Panc1 (cell line): ENCODE measurements at regions not wholly inside any gene's neighbourhood (a gene's known extent, or its start where the extent isn't known, plus 50 kb on each side); places are given as distances from the start of the nearest gene placed in this dataset.

Experiments used
- ATAC-seq: fragments of 200-7000 bp; cut with Tn5 transposase; 2 replicates; pipeline ENCODE4 v1.9.1; 2020; ENCODE audit warnings: mild to moderate bottlenecking, moderate library complexity
- BruUV-seq: library from RNA; stranded (reverse); fragments of 400-500 nt; replicated peaks from 2 replicates; lab custom pipeline; 2021; lab: Mats Ljungman, UMichigan
- CTCF ChIA-PET: fragments of 300-600 bp; sonication (Branson Sonifier 250); formaldehyde crosslinking; loops from one replicate; lab custom pipeline; 2022; ENCODE audit warnings: antibody characterized with exemption; lab: Charles Lee
- POLR2A ChIA-PET: fragments of 300-600 bp; sonication (Branson Sonifier 250); formaldehyde crosslinking; loops from one replicate; lab custom pipeline; 2022; ENCODE audit warnings: antibody characterized with exemption; lab: Charles Lee
- DNase-seq: peaks from one replicate; pipeline ENCODE4 v3.0.0-alpha.2; 2010; ENCODE audit warnings: low read depth, low spot score
- H3K27ac ChIP-seq: 2 replicates; pipeline ENCODE4 v1.5.1; 2011; ENCODE audit warnings: mild to moderate bottlenecking, low read length, inconsistent platforms
- H3K27me3 ChIP-seq: fragments of 200-500 bp; sonication (Bioruptor generic); 2 replicates; pipeline ENCODE4 v1.6.0; 2014; ENCODE audit warnings: low read length, inconsistent platforms; ENCODE audit not compliant: control insufficient read depth, insufficient read depth
- H3K36me3 ChIP-seq: fragments of 200-500 bp; sonication (Bioruptor generic); 2 replicates; pipeline ENCODE4 v1.5.1; 2014; ENCODE audit warnings: inconsistent platforms, mild to moderate bottlenecking, low read length, moderate library complexity; ENCODE audit not compliant: control insufficient read depth, insufficient read depth
- H3K4me1 ChIP-seq: 2 replicates; pipeline ENCODE4 v1.5.1; 2011; ENCODE audit warnings: inconsistent platforms, mild to moderate bottlenecking, low read length, moderate library complexity; ENCODE audit not compliant: control insufficient read depth, insufficient read depth
- H3K4me3 ChIP-seq, 2 experiments: 2 replicates each; pipeline ENCODE4 v1.5.1; 2011 to 2012; ENCODE audit warnings: low read depth in 2 of 2, low read length in 2 of 2, mild to moderate bottlenecking in 2 of 2, inconsistent platforms in 1 of 2, moderate library complexity in 1 of 2
- H3K9me3 ChIP-seq: fragments of 200-500 bp; sonication (Bioruptor generic); 2 replicates; pipeline ENCODE4 v1.5.1; 2014; ENCODE audit warnings: low read depth, mild to moderate bottlenecking, inconsistent platforms, low read length, moderate library complexity; ENCODE audit not compliant: control insufficient read depth, insufficient read depth
- CTCF ChIP-seq: fragments of 450-650 bp; IDR thresholded peaks from 2 replicates; pipeline ENCODE4 v1.5.1; 2017; ENCODE audit warnings: mild to moderate bottlenecking
- POLR2AphosphoS5 ChIP-seq: IDR thresholded peaks from 2 replicates; pipeline ENCODE4 v1.6.1; 2012; ENCODE audit warnings: mild to moderate bottlenecking, low read depth, low read length, moderate library complexity
- REST ChIP-seq, 2 experiments: IDR thresholded peaks; 2 replicates each; pipeline ENCODE4 v1.6.1; 2011 to 2012; ENCODE audit warnings: low read depth in 2 of 2, control low read depth in 1 of 2, low read length in 1 of 2, mild to moderate bottlenecking in 1 of 2, moderate library complexity in 1 of 2; ENCODE audit not compliant: insufficient read depth in 1 of 2
- SIN3A ChIP-seq: IDR thresholded peaks from 2 replicates; pipeline ENCODE4 v1.6.1; 2012; ENCODE audit warnings: low read depth, mild to moderate bottlenecking, low read length, moderate library complexity, borderline replicate concordance; ENCODE audit not compliant: insufficient read depth
- TCF7L2 ChIP-seq: IDR thresholded peaks from 2 replicates; pipeline ENCODE4 v1.6.1; 2011; ENCODE audit warnings: mild to moderate bottlenecking, low read depth, low read length, inconsistent platforms
- in situ Hi-C: cut with HindIII; loops from 2 replicates; pipeline ENCODE4 v1.10.0; 2016; ENCODE audit warnings: low sequenced_read_pairs, low pct_unique_long_range_greater_than_20kb
- intact Hi-C: fragments of 100-400 bp; cut with micrococcal nuclease; formaldehyde crosslinking; loops from one replicate; pipeline ENCODE4 v1.10.0; 2022; ENCODE audit not compliant: unreplicated experiment

DNA sequence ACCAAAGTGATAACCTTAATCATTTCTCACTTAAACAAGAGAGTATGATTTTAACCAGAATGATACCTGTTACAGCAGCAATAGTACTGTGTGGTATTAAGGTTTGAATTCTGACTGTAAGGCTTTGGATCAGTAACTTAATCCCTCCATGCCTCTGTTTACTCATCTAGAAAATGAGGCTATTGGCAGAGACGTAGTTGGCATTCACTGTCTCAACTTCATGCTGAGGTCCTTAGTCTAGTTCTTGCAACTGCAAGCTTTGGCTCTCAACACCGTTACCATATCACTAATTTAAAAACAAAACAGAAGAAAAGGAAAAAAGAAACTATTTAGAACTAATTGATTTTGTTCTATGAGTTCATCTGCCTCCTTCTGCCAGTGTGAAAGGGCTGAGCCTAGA, 875.4 kb downstream of the MCTP2 start:
- no peak for ATAC-seq
- BruUV-seq, result no TSS peak
- H3K27ac ChIP-seq, result no peak overlapping the region
- intact Hi-C loops (no loop called here), in situ Hi-C loops (no loop called here)
- DNase-seq, result no peak
- ChIA-PET CTCF (no interaction called here), POLR2A (no interaction called here)
- no peaks in the 10 kb centered on the region for H3K9me3 ChIP-seq
- no peaks in the 10 kb centered on the region for H3K36me3 ChIP-seq
- TF ChIP-seq POLR2AphosphoS5 (no peak), SIN3A (no peak), TCF7L2 (no peak), CTCF (no peak), REST (IDR thresholded peaks at IDR 0.05; ENCODE audit: insufficient read depth in 1 of 2, low read depth in 2 of 2, low read length in 1 of 2) (no peak)
- H3K4me1 ChIP-seq, result no peaks in the 10 kb centered on the region
- no peak overlapping the region for H3K4me3 ChIP-seq
- no peaks in the 10 kb centered on the region for H3K27me3 ChIP-seq

GRCh38 chr15:95108673-95109072, 877.3 kb downstream of the MCTP2 start:
- Histone ChIP-seq H3K9me3 (no peaks in the 10 kb centered on the region), H3K27me3 (no peaks in the 10 kb centered on the region), H3K36me3 (no peaks in the 10 kb centered on the region), H3K27ac (no peak overlapping the region), H3K4me1 (no peaks in the 10 kb centered on the region), H3K4me3 (no peak overlapping the region)
- no peak for TF ChIP-seq REST (IDR thresholded peaks at IDR 0.05; ENCODE audit: insufficient read depth in 1 of 2, low read depth in 2 of 2, low read length in 1 of 2)
- no peak for TF ChIP-seq CTCF
- no peak for TF ChIP-seq POLR2AphosphoS5
- no peak for TF ChIP-seq SIN3A
- TF ChIP-seq TCF7L2, result no peak
- intact Hi-C loops, result no loop called here
- BruUV-seq, result no TSS peak
- ATAC-seq (no peak), DNase-seq (no peak)
- in situ Hi-C loops, result no loop called here
- ChIA-PET POLR2A (no interaction called here), CTCF (no interaction called here)
